ENCODE measurements at regions not wholly inside any gene's neighbourhood (a gene's known extent, or its start where the extent isn't known, plus 50 kb on each side); places are given as distances from the start of the nearest gene placed in this dataset.
"Not testable (repeated sequence)": the region's sequence is repeated elsewhere in the genome, so short reads cannot be mapped to it uniquely, and the experiment has no call there.

- intact Hi-C loops (cut with DNase I): no loop called here
- no peak for DNase-seq (ENCODE audit: low spot score)
These were observed 114.2 kb downstream of the TTC6 start for GRCh38 chr14:37709419-37710195.

- intact Hi-C loops (cut with DNase I): no loop called here
- no peak for DNase-seq (ENCODE audit: low spot score)
These were observed 116.0 kb downstream of the TTC6 start for GRCh38 chr14:37711356-37711830.

DNA sequence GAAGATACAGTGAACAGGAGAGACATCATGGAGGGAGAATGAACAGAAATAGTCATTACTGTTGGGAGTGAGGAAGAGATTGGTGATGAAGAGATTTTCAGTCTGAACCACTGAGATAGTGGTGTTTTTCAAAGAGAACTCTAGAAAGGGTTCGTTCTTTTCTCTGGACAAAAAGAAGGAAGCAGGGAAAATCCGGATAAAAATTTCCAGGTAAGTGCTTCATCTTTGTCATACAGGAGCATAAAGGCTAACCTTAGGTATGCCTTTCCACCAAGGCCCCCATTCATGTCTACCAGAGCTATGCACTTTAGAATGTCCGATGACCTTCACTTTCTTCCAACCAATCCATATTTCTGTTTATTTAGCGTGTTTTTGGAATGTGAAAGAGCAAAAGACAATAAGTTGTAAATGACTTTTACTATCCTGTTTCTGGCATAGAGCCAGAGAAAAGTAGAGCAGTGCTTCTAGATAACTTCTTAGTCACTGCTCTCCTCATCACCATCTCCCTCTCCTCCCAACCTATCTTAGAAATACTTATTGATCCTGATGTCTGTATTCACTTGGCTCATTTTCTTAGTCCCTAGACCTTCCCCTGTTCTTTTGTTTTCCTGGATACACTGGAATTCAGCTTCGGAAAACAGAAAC is 116.5 kb downstream of the TTC6 start:
- no peak for DNase-seq (ENCODE audit: low spot score)

DNA sequence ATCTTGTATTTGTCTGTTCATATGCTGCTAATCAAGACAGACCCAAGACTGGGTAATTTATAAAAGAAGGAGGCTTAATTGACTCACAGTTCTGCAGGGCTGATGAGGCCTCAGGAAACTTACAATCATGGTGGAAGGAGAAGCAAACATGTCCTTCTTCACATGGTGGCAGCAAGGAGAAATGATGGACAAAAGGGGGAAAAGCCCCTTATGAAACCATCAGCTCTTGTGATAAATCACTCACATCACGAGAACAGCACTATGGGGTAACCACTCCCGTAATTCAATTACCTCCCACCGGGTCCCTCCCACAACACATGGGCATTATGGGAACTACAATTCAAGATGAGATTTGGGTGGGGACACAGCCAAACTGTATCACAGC is 117.0 kb downstream of the TTC6 start:
- intact Hi-C loops (cut with DNase I); DNase-seq (ENCODE audit: low spot score): not testable (repeated sequence)

More for the DNA sequence above, 116.5 kb downstream of the TTC6 start:
- intact Hi-C loops (cut with DNase I): no loop called here

DNA sequence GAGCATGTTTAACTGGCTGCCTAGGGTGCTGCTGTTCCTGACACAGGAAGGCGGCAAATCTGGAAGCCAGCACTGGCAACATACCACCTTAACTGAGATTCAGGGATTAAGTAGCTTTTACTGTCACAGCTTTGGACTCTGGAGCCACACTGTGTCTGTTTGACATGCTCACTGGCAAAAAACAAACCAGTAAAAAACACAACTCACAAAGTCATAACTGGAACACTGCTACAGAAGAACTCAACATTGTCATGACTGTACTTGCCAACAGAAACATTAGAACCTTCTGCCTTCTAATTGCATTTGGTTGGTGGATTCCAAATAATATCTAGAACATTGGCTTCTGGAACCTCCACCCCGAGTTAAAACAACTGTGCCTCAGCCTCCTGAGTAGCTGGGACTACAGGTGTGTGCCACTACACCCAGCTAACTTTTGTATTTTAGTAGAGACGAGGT is 117.6 kb downstream of the TTC6 start:
- DNase-seq (ENCODE audit: low spot score): no peak
- intact Hi-C loops (cut with DNase I): no loop called here

DNA sequence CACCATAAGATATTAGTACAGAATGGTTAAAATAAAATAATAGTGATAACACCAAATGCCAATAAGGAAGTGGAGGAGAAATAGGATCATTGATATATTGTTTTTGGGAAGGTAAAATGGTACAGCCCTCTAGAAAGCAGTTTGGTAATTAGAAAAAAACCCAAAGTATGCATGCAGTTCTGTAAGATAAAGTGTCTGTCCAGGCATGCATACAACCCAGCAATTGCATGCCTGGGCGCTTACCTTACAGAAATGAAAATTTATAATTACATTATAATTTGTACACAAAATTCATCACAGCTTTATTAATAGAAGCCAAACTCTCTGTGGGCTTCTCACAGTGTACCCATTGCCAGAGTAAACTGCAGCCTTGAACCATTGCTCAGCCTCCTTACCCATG is 124.7 kb downstream of the TTC6 start:
- intact Hi-C loops (cut with DNase I): no loop called here
- no peak for DNase-seq (ENCODE audit: low spot score)

GRCh38 chr14:37721976-37722659 is 126.7 kb downstream of the TTC6 start:
- DNase-seq (ENCODE audit: low spot score): no peak
- intact Hi-C loops (cut with DNase I): no loop called here

- no peak for DNase-seq (ENCODE audit: low spot score)
- intact Hi-C loops (cut with DNase I): no loop called here
These were observed 128.1 kb downstream of the TTC6 start for GRCh38 chr14:37723515-37723914.

DNA sequence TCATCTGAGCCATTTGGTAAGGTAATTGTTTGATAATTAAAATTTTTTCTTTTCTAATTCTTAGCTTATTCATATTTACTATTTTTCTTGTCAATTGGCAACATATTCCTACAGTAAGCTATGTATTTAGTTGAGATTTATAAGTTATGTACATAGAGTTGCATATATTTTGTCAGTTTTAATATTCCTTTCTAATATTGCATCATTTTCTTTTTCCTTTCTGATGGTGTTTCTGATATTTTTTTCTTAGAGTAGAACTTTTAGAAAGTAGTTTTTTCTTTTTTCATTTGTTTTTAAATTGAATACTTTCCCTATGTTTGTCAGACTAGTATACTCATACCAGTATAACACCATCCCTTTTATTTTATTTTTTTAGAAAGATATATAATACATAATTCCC is 131.3 kb downstream of the TTC6 start:
- intact Hi-C loops (cut with DNase I): no loop called here
- no peak for DNase-seq (ENCODE audit: low spot score)

GRCh38 chr14:37729218-37729617 is 133.8 kb downstream of the TTC6 start:
- no peak for DNase-seq (ENCODE audit: low spot score)
- intact Hi-C loops (cut with DNase I): no loop called here

- intact Hi-C loops (cut with DNase I): no loop called here
These were observed 135.7 kb downstream of the TTC6 start for GRCh38 chr14:37731094-37731493.

DNA sequence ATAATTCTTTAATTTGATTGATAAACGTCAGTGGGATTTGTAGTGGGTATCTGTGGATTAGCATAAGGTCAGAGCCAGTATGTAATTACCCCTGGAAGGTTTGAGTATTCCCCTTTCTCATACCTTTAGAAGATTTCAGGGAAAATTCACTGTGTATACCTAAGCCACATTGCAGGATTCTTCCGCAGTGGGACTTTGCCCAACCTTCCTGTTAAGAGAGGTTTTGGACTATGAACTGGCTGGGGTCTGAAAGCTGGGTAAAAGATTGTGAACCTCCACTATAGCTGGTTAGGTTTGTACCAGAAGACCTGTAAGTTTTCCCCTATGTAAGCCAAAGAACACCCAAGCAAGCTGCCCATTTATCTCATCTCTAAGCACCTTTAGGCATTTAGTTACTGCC is 150.2 kb downstream of the TTC6 start:
- intact Hi-C loops (cut with DNase I): no loop called here
- DNase-seq (ENCODE audit: low spot score): no peak

More at GRCh38 chr14:37731094-37731493, 135.7 kb downstream of the TTC6 start:
- DNase-seq (ENCODE audit: low spot score): no peak

GRCh38 chr14:37746140-37746832 is 150.9 kb downstream of the TTC6 start:
- no peak for DNase-seq (ENCODE audit: low spot score)
- intact Hi-C loops (cut with DNase I): no loop called here

GRCh38 chr14:37753459-37753858 is 158.0 kb downstream of the TTC6 start:
- no peak for DNase-seq (ENCODE audit: low spot score)
- intact Hi-C loops (cut with DNase I): no loop called here

DNA sequence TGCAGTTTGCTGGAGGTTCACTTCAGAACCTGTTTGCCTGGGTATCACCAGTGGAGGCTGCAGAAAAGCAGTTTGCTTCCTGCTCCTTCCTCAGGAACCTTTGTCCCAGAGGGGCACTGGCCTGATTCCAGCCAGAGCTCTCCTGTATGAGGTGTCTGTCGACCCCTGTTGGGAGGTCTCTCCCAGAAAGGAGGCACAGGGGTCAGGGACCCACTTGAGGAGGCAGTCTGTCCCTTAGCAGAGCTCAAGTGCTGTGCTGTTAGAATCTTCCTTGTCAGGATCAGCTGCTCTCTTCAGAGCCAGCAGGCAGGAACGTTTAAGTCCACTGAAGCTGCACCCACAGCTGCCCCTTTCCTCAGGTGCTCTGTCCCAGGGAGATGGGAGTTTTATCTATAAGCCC is 164.8 kb downstream of the TTC6 start:
- intact Hi-C loops (cut with DNase I); DNase-seq (ENCODE audit: low spot score): not testable (repeated sequence)

- intact Hi-C loops (cut with DNase I): no loop called here
- DNase-seq (ENCODE audit: low spot score): no peak
These were observed 167.8 kb downstream of the TTC6 start for GRCh38 chr14:37763266-37763665.

GRCh38 chr14:37772283-37772682 is 176.9 kb downstream of the TTC6 start:
- intact Hi-C loops (cut with DNase I); DNase-seq (ENCODE audit: low spot score): not testable (repeated sequence)

DNA sequence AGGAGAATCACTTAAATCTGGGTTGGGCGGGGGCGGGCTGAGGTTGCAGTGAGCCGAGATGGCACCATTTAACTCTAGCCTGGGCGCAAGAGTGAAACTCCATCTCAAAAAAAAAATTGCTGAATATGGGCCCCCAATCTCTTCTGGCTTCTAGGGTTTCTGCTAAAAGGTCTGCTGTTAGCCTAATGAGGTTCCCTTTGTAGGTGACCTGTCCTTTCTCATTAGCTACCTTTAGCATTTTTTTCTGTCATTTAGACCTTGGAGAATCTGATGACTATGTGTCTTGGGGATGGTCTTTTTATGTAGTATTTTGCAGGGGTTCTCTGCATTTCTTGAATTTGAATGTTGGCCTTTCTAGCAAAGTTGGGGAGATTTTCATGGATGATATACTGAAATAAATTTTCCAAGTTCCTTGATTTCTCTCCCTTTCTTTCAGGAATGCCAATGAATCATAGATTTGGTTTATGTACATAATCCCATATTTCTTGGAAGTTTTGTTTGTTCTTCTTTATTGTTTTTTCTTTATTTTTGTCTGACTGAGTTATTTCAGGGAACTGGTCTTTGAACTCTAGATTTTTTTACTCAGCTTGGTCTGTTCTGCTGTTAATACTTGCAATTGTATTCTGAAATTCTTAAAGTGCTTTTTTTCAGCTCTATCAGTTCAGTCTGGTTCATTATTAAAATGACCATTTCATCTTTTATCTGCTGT is 181.5 kb downstream of the TTC6 start:
- intact Hi-C loops (cut with DNase I): no loop called here
- DNase-seq (ENCODE audit: low spot score): no peak

All from posterior vena cava (tissue), 2 donors.